NT2/D1 (cell line): ENCODE measurements at regions not wholly inside any gene's neighbourhood (a gene's known extent, or its start where the extent isn't known, plus 50 kb on each side); places are given as distances from the start of the nearest gene placed in this dataset.

Experiments used
- YY1 ChIP-seq: IDR thresholded peaks from 2 replicates; pipeline ENCODE4 v1.6.1; 2011; ENCODE audit not compliant: insufficient read length, insufficient read depth
- ZNF274 ChIP-seq: IDR thresholded peaks from 2 replicates; pipeline ENCODE4 v1.6.1; 2011; ENCODE audit warnings: mild to moderate bottlenecking, low read depth, low read length

DNA sequence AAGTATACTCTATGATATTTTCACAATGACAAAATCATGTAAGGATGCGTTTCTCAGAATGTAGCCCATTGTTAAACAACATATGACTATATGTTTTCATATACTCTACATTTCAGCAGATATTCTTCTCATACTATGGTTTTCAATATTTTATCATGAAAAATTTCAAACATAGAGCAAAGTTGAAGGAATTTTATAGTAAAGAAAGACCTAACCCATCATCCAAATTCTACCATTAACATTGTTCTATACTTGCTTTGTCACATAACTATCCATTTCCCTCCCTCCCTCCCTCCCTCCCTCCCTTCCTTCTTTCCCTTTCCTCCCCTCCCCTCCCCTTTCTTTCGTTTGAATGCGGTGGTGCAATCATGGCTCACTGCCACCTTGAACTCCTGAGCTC lies 109.4 kb downstream of the FHIP1A start:
- no peak for TF ChIP-seq YY1
- no peak for TF ChIP-seq ZNF274
